TTC549 (cell line): ENCODE measurements at regions not wholly inside any gene's neighbourhood (a gene's known extent, or its start where the extent isn't known, plus 50 kb on each side); places are given as distances from the start of the nearest gene placed in this dataset.

Experiments used
- FAIRE-seq: peaks from 2 replicates; lab custom pipeline; 2012; peaks lifted over from hg19 to GRCh38; lab: Jason Lieb, UNC

GRCh38 chr6:139654309-139654708, 279.9 kb upstream of the CITED2 start:
- FAIRE-seq: no peak

GRCh38 chr6:139653111-139653510, 278.7 kb upstream of the CITED2 start:
- no peak for FAIRE-seq

DNA sequence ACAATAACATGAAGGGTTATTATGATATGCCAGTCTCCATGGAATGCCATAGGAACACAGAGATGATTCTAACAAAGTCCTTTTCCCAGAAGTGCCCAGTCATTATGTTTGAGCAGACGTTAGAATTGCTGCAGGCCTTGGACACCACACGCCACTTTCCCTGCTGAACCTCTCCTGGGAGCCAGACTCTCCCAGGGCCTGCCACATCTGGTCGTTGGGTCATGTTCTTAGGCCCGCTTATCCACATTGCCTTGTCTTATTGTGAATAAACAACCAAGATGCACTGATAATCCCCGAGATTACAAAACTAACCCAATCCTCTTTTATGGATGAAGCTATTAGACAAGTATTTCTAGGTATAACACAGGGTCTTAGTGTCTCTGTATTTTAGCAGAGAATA, 276.5 kb upstream of the CITED2 start:
- no peak for FAIRE-seq

DNA sequence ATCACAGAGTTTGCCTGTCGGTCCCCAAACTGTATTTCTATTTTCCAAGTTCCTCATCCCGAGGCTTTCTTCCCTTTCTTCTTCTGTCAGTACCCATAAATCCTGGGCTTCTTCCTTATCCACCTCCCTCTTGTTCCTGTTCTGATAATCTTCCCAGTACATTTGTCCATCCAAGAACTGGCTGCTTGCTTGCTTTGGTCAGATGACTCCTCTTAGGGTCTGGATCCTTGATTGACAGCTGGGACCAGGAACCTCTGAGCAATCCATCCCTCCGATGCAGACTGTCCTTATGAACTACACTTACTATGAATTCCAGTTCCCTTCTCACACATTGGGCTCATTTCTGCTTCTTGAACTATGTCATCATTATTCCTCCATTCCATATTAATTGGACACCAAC, 275.3 kb upstream of the CITED2 start:
- FAIRE-seq: no peak

DNA sequence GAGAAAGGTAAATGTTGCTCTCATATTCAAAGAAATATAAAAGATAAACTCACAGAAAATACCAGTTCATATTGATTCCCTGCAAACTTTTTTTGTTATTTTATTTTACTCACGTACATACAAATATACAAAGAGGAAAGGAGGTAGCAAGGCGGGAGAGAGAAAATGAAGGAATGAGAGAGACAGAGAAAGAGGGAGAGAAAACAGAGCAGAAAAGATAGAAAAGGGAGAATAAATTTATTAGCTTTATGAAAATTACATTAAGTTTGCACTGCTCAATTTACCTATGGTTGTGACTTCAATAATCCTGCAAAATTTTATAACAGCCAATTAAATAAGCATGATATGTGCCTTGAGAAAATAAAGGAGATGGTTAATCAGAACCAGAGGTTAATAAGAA, 274.7 kb upstream of the CITED2 start:
- FAIRE-seq: no peak

- FAIRE-seq: no peak
These were observed 274.1 kb upstream of the CITED2 start for GRCh38 chr6:139648430-139649000.

DNA sequence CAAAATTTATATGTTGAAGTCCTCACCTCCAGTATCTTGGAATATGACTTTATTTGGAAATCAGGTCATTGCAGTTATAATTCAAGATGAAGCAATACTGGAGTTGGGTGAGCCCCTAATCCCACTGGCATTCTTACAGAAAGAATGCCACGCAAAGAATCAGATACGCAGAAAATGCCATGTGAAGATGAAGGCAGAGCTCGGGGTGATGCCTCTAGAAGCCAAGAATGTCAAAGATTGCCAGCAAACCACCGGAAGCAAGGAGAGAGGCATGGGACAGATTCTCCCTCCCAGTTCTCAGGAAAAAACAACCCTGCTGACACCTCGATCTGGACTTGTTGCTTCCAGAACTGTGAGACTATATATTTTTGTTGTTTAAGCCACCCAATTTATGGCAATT, 273.4 kb upstream of the CITED2 start:
- FAIRE-seq: no peak

GRCh38 chr6:139647016-139647415, 272.6 kb upstream of the CITED2 start:
- FAIRE-seq: no peak

- FAIRE-seq: no peak
These were observed 270.4 kb upstream of the CITED2 start for GRCh38 chr6:139644821-139645220.

DNA sequence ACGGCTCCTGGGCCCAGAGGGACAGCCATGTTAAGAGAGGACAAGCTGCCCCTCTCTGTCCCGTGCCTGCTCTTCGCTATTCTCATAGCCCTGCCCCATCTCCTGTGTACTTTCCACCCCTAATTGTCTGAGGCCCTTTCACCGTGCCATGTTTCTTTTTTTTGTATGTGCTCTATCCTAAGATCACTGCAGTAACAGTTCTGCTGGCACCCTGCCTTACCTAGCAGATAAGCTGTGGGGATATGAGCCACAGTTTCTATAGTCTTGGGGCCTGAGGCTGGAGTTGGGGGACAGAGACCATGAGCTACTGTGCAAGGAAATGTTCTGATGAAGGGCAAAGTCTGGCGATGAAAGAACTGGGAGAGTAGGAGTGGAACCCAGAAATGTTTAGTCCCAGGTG, 269.5 kb upstream of the CITED2 start:
- FAIRE-seq: no peak

DNA sequence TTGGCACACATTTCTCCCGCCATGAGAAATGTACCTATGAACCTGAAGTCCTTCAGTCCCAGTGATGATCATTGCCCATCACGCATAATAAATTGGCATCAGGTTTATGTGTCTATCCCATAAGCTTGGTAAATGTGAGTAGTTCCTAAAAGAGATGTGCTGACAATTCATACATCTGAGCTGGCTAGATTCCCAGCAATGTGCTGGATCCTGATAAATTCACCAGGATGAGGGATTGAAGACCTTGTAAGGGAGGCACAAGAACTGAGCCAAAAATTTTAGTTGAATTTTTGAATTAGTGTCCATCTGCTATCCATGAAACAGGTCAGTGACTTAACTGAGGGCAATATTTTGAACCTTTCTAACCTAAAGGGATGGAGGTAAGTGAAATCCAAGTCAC, 267.9 kb upstream of the CITED2 start:
- FAIRE-seq: no peak

- no peak for FAIRE-seq
These were observed 266.9 kb upstream of the CITED2 start for GRCh38 chr6:139641376-139641775.

- FAIRE-seq: no peak
These were observed 266.5 kb upstream of the CITED2 start for GRCh38 chr6:139640921-139641320.

DNA sequence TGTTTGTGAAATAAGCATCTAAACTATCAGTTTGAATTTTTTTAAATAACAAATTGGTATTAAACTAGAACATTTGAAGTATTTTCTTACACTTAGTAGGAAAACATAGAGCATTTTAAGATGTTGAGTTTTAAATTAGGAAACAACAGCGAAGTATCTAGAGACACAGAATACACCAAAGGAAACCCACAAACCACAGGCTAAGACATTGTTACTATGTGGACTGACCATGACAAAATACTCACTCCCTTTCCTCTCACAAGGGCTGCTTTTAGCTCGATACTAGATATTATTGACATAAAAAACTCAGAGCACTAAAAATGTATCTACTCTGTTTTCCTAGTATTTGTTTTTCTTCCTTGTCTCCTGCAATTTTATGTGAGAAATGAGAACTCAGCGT, 266.0 kb upstream of the CITED2 start:
- FAIRE-seq: no peak

- FAIRE-seq: no peak
These were observed 265.1 kb upstream of the CITED2 start for GRCh38 chr6:139639507-139639906.

DNA sequence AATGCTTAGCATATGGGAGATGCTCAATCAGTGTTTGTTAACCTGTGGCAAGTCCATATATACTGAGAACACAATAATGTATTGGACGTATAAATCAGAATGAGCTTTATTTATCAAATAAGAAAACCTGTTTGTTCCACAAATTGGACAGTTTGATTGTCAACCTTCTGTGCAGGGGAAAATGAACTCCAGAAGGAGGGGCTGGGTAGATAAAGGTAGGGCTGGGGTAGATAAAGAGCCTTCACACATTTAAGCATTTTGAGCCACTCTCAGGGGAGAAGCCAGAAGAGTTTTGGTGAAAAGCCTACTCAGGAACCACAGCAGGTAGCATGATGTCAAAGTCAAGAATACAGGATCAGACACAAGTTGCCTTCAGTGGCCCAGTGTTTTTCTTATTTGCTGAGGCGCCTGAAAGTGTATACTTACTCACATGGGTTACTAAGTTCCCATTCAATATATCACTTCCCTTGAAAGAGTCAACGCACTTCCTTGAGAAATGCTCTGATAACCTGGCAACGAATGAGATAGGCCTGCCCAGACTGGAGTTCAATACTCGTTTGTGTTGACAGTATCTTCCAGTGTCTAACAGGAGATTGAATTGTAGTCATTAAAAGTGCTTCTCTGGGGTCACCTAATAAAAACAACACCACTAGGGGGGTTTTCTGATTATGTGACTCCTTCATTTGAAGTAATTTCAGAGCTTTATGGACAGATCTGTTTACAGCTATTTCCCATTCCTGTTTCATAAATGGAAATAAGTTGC, 263.9 kb upstream of the CITED2 start:
- no peak for FAIRE-seq

DNA sequence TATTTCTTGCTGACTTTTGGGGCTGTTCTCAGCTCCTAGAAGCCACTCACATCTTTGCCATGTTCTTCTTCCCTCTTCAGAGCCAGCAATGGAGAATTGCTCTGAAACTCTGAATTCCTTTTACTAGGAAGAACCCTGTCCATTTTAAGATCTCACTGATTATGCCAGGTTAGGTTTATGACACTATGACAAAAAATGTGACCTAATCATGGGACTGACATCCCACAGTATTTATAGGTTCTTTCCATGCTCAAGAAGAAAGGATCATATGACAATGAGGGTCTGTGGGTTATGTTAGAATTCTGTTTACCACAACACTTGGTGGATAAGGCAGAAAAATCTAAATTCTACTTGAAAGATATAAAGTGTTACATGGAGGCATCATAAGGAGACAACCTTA, 263.3 kb upstream of the CITED2 start:
- FAIRE-seq: no peak

DNA sequence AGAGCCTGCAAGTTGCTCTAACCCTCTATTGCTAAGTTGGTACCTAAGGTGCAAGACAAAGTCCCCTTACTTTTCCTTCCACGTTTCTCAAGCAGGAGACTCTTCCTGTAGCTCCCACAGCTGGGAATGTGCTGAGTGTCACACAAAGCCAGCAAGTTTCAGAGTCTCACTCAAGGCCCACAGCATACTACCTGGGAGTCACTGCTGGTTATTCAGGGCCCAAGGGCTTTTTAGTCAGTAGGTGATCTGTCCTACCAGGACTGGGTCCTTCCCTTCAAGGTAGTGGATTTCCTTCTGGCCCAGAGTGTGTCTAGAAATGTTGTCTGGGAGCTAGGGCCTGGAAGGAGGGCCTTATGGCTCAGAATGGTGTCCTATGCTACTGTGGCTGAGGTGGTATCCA, 261.9 kb upstream of the CITED2 start:
- no peak for FAIRE-seq

DNA sequence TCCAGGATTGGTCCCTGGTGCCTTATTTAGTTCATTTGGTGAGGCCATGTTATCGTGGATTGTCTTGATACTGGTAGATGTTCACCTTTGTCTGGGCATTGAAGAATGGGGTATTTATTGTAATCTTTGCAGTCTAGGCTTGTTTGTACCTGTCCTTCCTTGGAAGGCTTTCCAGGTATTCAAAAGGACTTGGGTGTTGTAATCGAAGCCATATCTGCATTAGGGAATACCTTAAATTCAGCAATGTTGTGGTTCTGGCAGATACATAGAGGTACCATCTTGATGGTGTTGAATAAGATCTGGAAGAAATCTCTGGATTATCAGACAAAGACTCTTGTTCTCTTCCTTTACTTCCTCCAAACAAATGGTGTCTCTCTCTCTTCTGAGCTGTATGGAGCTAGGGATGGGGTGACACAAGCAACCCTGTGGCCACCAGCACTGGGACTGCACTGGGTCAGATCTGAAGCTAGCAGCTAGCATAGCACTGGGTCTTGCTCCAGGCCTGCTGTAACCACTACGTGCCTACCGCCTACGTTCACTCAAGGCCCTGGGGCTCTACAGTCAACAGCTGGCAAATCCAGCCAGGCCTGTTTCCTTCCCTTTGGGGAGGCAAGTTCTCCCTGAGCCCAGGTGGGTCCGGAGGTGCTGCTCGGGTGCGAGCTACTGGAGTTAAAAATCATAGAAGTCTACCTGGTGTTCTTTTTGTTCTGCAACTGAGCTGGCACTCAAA, 261.1 kb upstream of the CITED2 start:
- no peak for FAIRE-seq

DNA sequence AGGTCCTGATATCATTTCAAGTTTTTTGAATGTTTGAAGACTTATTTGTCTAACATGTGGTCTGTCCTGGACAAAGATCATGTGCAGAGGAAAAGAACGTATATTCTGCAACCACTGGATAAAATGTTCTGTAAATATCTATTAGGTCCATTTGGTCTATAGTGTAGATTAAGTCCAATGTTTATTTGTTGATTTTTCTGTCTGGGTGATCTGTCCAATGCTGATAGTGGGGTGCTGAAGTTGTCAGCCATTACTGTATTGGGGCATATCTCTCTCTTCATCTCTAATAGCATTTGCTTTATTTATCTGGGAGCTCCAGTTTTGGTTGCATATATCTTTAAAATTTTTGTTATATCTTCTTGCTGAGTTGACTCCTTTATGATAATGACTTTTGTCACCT, 258.4 kb upstream of the CITED2 start:
- FAIRE-seq: no peak

DNA sequence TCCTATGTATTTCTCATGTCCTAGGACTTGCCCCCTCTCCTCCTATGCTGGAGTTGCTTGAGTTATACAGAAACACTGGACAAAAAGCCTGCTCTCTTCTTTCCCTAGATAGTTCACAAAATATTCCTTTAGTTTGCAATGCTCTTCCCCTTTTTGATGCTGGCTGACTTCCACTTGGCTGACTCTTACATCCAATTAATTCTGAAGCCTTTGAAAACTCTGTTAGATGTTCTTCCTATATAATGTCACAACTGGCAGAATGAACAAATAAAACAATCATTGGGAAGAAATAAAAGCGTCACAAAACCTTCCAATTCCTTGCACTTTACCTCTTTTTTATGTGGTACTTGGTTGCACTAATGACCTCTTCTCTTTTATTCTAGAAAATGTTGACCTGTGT, 253.8 kb upstream of the CITED2 start:
- no peak for FAIRE-seq

- no peak for FAIRE-seq
These were observed 252.6 kb upstream of the CITED2 start for GRCh38 chr6:139627091-139627490.
